Trophoblast cell (in vitro differentiated cells and primary cell): ENCODE measurements at regions not wholly inside any gene's neighbourhood (a gene's known extent, or its start where the extent isn't known, plus 50 kb on each side); places are given as distances from the start of the nearest gene placed in this dataset.

Experiments used
- DNase-seq, 2 donors: peaks; one replicate each; pipeline ENCODE4 v3.0.0-alpha.2; 2016
- H2AFZ ChIP-seq: 2 replicates; pipeline ENCODE4 v1.6.1; 2013; ENCODE audit warnings: low read length, moderate library complexity, mild to moderate bottlenecking; ENCODE audit not compliant: insufficient read depth, poor library complexity
- H2AK5ac ChIP-seq: 2 replicates; pipeline ENCODE4 v1.6.1; 2013; ENCODE audit warnings: mild to moderate bottlenecking, low read length
- H2BK120ac ChIP-seq: 2 replicates; pipeline ENCODE4 v1.6.1; 2013; ENCODE audit warnings: low read length, mild to moderate bottlenecking, moderate library complexity; ENCODE audit not compliant: insufficient read depth, poor library complexity
- H2BK12ac ChIP-seq: 2 replicates; pipeline ENCODE4 v1.6.1; 2013; ENCODE audit warnings: mild to moderate bottlenecking, low read length, moderate library complexity
- H2BK5ac ChIP-seq: 2 replicates; pipeline ENCODE4 v1.6.1; 2013; ENCODE audit warnings: low read length, low read depth, moderate library complexity, mild to moderate bottlenecking; ENCODE audit not compliant: poor library complexity
- H3K14ac ChIP-seq: 2 replicates; pipeline ENCODE4 v1.6.1; 2013; ENCODE audit warnings: mild to moderate bottlenecking, low read length
- H3K18ac ChIP-seq: 2 replicates; pipeline ENCODE4 v1.6.1; 2013; ENCODE audit warnings: mild to moderate bottlenecking, low read length
- H3K23ac ChIP-seq: 2 replicates; pipeline ENCODE4 v1.6.1; 2013; ENCODE audit warnings: low read length
- H3K27ac ChIP-seq: 2 replicates; pipeline ENCODE4 v1.5.1; 2013; ENCODE audit warnings: low read depth, mild to moderate bottlenecking, inconsistent platforms, low read length, moderate library complexity
- H3K27me3 ChIP-seq: 2 replicates; pipeline ENCODE4 v1.6.1; 2013; ENCODE audit warnings: inconsistent platforms, mild to moderate bottlenecking, low read length, moderate library complexity; ENCODE audit not compliant: insufficient read depth
- H3K36me3 ChIP-seq, 2 experiments: 1 replicate in 1 of 2; 2 replicates in 1 of 2; pipeline ENCODE4 v1.6.1; 2013; ENCODE audit warnings: low read length in 2 of 2, mild to moderate bottlenecking in 2 of 2, moderate library complexity in 1 of 2; ENCODE audit not compliant: insufficient read depth in 2 of 2, control insufficient read depth in 1 of 2
- H3K4ac ChIP-seq: 2 replicates; pipeline ENCODE4 v1.6.1; 2013; ENCODE audit warnings: low read depth, mild to moderate bottlenecking, low read length, moderate library complexity
- H3K4me1 ChIP-seq, 2 experiments: 1 replicate in 1 of 2; 2 replicates in 1 of 2; pipeline ENCODE4 v1.6.1; 2013; ENCODE audit warnings: low read length in 2 of 2, mild to moderate bottlenecking in 2 of 2, moderate library complexity in 1 of 2; ENCODE audit not compliant: insufficient read depth in 2 of 2, control insufficient read depth in 1 of 2
- H3K4me2 ChIP-seq: 2 replicates; pipeline ENCODE4 v1.6.1; 2013; ENCODE audit warnings: inconsistent platforms, mild to moderate bottlenecking, low read length, moderate library complexity
- H3K4me3 ChIP-seq: 2 replicates; pipeline ENCODE4 v1.5.1; 2013; ENCODE audit warnings: mild to moderate bottlenecking, low read depth, low read length, inconsistent platforms
- H3K79me1 ChIP-seq: one replicate; pipeline ENCODE4 v1.6.1; 2013; ENCODE audit warnings: low read length
- H3K79me2 ChIP-seq: 2 replicates; pipeline ENCODE4 v1.6.1; 2013; ENCODE audit warnings: low read length, mild to moderate bottlenecking; ENCODE audit not compliant: control insufficient read depth, insufficient read depth, poor library complexity
- H3K9ac ChIP-seq: 2 replicates; pipeline ENCODE4 v1.6.1; 2013; ENCODE audit warnings: mild to moderate bottlenecking, low read length
- H3K9me3 ChIP-seq: 2 replicates; pipeline ENCODE4 v1.6.1; 2013; ENCODE audit warnings: low read depth, mild to moderate bottlenecking, control low read depth, inconsistent platforms, low read length; ENCODE audit not compliant: insufficient read depth
- H4K12ac ChIP-seq: 2 replicates; pipeline ENCODE4 v1.6.1; 2013; ENCODE audit warnings: low read depth, mild to moderate bottlenecking, low read length, moderate library complexity
- H4K8ac ChIP-seq: 2 replicates; pipeline ENCODE4 v1.6.1; 2013; ENCODE audit warnings: low read depth, mild to moderate bottlenecking, low read length, moderate library complexity
- H4K91ac ChIP-seq: one replicate; pipeline ENCODE4 v1.6.1; 2013; ENCODE audit warnings: low read depth, mild to moderate bottlenecking, low read length, moderate library complexity
- WGBS: extraction: QIAGEN DNeasy Blood & Tissue Kit; methylation state at CpG from one replicate; pipeline ENCODE4 v1.1.7; 2013; ENCODE audit warnings: missing lambda C conversion rate; ENCODE audit not compliant: insufficient read length, insufficient coverage; ENCODE audit errors: extremely low coverage; 5-methylcytosine and 5-hydroxymethylcytosine counted together

DNA sequence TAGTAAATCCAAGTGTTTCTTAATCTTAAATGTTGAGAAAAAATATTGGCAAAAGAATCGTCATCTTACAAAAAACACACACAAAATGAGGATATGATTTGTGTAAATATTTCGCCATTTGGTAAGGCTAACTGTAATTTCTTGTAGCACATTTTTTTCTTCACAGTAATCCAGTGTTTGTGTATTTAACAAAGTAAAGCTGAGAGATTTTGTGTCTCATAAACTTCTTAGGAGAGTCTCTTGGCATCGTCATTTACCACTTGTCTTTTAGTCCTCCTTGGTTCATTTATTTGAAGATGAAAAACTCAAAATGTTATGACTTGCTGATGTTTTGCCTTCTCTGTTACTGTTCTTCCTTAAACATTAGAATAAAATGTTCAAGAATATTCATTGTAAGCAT lies 326.7 kb upstream of the PITX2 start:
- Histone ChIP-seq H3K79me2 (no peaks in the 10 kb centered on the region), H3K9me3 (no peaks in the 10 kb centered on the region), H3K27ac (no peak overlapping the region), H3K4me3 (no peak overlapping the region), H2BK12ac (no peak overlapping the region), H3K4me2 (no peak overlapping the region), H2BK120ac (no peak overlapping the region), H4K12ac (no peak overlapping the region), H4K91ac (no peak overlapping the region), H3K14ac (no peak overlapping the region), H2AK5ac (no peak overlapping the region), H3K18ac (no peak overlapping the region), H3K79me1 (no peaks in the 10 kb centered on the region), H3K23ac (no peak overlapping the region), H3K4me1 (no peaks in the 10 kb centered on the region), H2BK5ac (no peak overlapping the region), H3K4ac (no peak overlapping the region), H4K8ac (no peak overlapping the region), H3K27me3 (no peaks in the 10 kb centered on the region), H3K36me3 (no peaks in the 10 kb centered on the region), H3K9ac (no peak overlapping the region), H2AFZ (no peak overlapping the region)
- no peak for DNase-seq
- WGBS: no CpG with 5 or more reads among the region's 3 CpGs

- no CpG with 5 or more reads among the region's 2 CpGs for WGBS
These were observed 327.9 kb upstream of the PITX2 start for GRCh38 chr4:110950731-110951130.

GRCh38 chr4:110953191-110953590 lies 330.3 kb upstream of the PITX2 start:
- Histone ChIP-seq H2BK12ac (no peak overlapping the region), H3K4me3 (no peak overlapping the region), H3K18ac (no peak overlapping the region), H2AK5ac (no peak overlapping the region), H4K8ac (no peak overlapping the region), H3K23ac (no peak overlapping the region), H3K27me3 (no peaks in the 10 kb centered on the region), H4K12ac (no peak overlapping the region), H2AFZ (no peak overlapping the region), H3K36me3 (no peaks in the 10 kb centered on the region), H3K4me2 (no peak overlapping the region), H3K79me1 (no peaks in the 10 kb centered on the region), H3K4me1 (no peaks in the 10 kb centered on the region), H3K27ac (no peak overlapping the region), H3K79me2 (no peaks in the 10 kb centered on the region), H2BK5ac (no peak overlapping the region), H3K9ac (no peak overlapping the region), H3K4ac (no peak overlapping the region), H3K9me3 (no peaks in the 10 kb centered on the region), H2BK120ac (no peak overlapping the region), H3K14ac (no peak overlapping the region), H4K91ac (no peak overlapping the region)
- DNase-seq: peak in 1 of 2 donors; percentile 42
- WGBS: no CpG with 5 or more reads among the region's 1 CpG

More at GRCh38 chr4:110950731-110951130, 327.9 kb upstream of the PITX2 start:
- H3K4me1 ChIP-seq: no peaks in the 10 kb centered on the region
- no peak overlapping the region for H2AFZ ChIP-seq
- no peak overlapping the region for H4K12ac ChIP-seq
- H3K9me3 ChIP-seq: no peaks in the 10 kb centered on the region
- no peaks in the 10 kb centered on the region for H3K27me3 ChIP-seq
- no peak overlapping the region for H3K27ac ChIP-seq
- no peak overlapping the region for H3K9ac ChIP-seq
- no peak overlapping the region for H2AK5ac ChIP-seq
- no peaks in the 10 kb centered on the region for H3K79me2 ChIP-seq
- no peak overlapping the region for H3K23ac ChIP-seq
- no peak overlapping the region for H2BK5ac ChIP-seq
- H3K4ac ChIP-seq: no peak overlapping the region
- H3K18ac ChIP-seq: no peak overlapping the region
- no peaks in the 10 kb centered on the region for H3K36me3 ChIP-seq
- DNase-seq: no peak
- H3K4me2 ChIP-seq: no peak overlapping the region
- no peak overlapping the region for H4K8ac ChIP-seq
- H3K14ac ChIP-seq: no peak overlapping the region
- no peaks in the 10 kb centered on the region for H3K79me1 ChIP-seq
- no peak overlapping the region for H2BK120ac ChIP-seq
- H4K91ac ChIP-seq: no peak overlapping the region
- no peak overlapping the region for H2BK12ac ChIP-seq
- no peak overlapping the region for H3K4me3 ChIP-seq

DNA sequence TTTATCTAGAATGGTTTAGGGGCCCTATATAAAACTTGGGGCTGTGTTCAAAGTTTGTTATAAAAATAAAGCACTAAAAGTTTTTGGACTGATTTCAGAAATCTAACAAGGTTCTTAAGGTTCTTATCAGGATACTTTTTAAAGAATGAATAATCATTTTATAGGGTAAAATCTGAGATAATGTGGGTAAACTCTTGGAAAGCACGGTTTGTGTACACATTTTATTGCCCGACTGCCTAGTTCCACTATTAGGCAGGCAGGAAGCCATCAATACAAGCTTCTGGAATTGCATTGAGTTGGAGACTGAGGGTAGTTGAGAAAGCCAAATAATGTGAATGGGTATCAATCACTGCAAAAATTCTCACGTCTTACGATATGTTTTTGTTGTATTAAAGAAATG lies 331.0 kb upstream of the PITX2 start:
- H2AK5ac ChIP-seq: no peak overlapping the region
- H3K18ac ChIP-seq: no peak overlapping the region
- H2BK120ac ChIP-seq: no peak overlapping the region
- no peaks in the 10 kb centered on the region for H3K9me3 ChIP-seq
- no peak overlapping the region for H3K4me3 ChIP-seq
- no peak overlapping the region for H2AFZ ChIP-seq
- H3K4me1 ChIP-seq: no peaks in the 10 kb centered on the region
- H4K12ac ChIP-seq: no peak overlapping the region
- H3K27me3 ChIP-seq: no peaks in the 10 kb centered on the region
- no peaks in the 10 kb centered on the region for H3K79me1 ChIP-seq
- no peak overlapping the region for H3K4ac ChIP-seq
- DNase-seq: no peak
- H3K23ac ChIP-seq: no peak overlapping the region
- no peaks in the 10 kb centered on the region for H3K79me2 ChIP-seq
- no peak overlapping the region for H2BK12ac ChIP-seq
- H4K8ac ChIP-seq: no peak overlapping the region
- no peak overlapping the region for H3K14ac ChIP-seq
- H2BK5ac ChIP-seq: no peak overlapping the region
- no peak overlapping the region for H4K91ac ChIP-seq
- no CpG with 5 or more reads among the region's 4 CpGs for WGBS
- H3K36me3 ChIP-seq: no peaks in the 10 kb centered on the region
- no peak overlapping the region for H3K4me2 ChIP-seq
- H3K9ac ChIP-seq: no peak overlapping the region
- H3K27ac ChIP-seq: no peak overlapping the region
